SU-DHL-6 (cell line): ENCODE measurements at regions not wholly inside any gene's neighbourhood (a gene's known extent, or its start where the extent isn't known, plus 50 kb on each side); places are given as distances from the start of the nearest gene placed in this dataset.

Source experiments
- EZH2phosphoT487 ChIP-seq: fragments of 200-600 bp; sonication (generic), shearing (Covaris generic); conservative IDR thresholded peaks from 2 replicates; pipeline ENCODE4 v1.6.1; 2018; ENCODE audit warnings: mild to moderate bottlenecking, antibody characterized with exemption, low read length, moderate library complexity, mixed read lengths
- TF ChIP-seq, protein P1 (sequence below): fragments of 200-600 bp; sonication (generic); IDR thresholded peaks from one replicate; pipeline ENCODE4 v1.5.1; 2017; ENCODE audit warnings: antibody characterized with exemption, mild to moderate bottlenecking, low read length, moderate library complexity; ENCODE audit not compliant: insufficient read depth, poor library complexity, severe bottlenecking

GRCh38 chr5:66507106-66507505, 89.1 kb upstream of the MAST4 start:
- TF ChIP-seq, protein P1, sequence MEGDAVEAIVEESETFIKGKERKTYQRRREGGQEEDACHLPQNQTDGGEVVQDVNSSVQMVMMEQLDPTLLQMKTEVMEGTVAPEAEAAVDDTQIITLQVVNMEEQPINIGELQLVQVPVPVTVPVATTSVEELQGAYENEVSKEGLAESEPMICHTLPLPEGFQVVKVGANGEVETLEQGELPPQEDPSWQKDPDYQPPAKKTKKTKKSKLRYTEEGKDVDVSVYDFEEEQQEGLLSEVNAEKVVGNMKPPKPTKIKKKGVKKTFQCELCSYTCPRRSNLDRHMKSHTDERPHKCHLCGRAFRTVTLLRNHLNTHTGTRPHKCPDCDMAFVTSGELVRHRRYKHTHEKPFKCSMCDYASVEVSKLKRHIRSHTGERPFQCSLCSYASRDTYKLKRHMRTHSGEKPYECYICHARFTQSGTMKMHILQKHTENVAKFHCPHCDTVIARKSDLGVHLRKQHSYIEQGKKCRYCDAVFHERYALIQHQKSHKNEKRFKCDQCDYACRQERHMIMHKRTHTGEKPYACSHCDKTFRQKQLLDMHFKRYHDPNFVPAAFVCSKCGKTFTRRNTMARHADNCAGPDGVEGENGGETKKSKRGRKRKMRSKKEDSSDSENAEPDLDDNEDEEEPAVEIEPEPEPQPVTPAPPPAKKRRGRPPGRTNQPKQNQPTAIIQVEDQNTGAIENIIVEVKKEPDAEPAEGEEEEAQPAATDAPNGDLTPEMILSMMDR = no peak
- no peak for TF ChIP-seq EZH2phosphoT487
